H1 (cell line): ENCODE measurements at regions not wholly inside any gene's neighbourhood (a gene's known extent, or its start where the extent isn't known, plus 50 kb on each side); places are given as distances from the start of the nearest gene placed in this dataset.

Source experiments
- CTCF ChIA-PET: fragments of 300-600 bp; sonication (Branson Sonifier 250); formaldehyde crosslinking; loops from one replicate; lab custom pipeline; 2021; ENCODE audit not compliant: partially characterized antibody; lab: Charles Lee
- POLR2A ChIA-PET: fragments of 300-600 bp; sonication (Branson Sonifier 250); formaldehyde crosslinking; loops from one replicate; lab custom pipeline; 2021; ENCODE audit warnings: inconsistent platforms; ENCODE audit not compliant: partially characterized antibody; lab: Charles Lee
- DNase-seq, 2 experiments: peaks; one replicate each; pipeline versions ENCODE4 v3.0.0 to v3.0.0-alpha.2; 2010 to 2022; ENCODE audit warnings: low spot score in 2 of 2, low read depth in 1 of 2, mixed read lengths in 1 of 2
- FAIRE-seq: peaks from 2 replicates; lab custom pipeline; 2011; peaks lifted over from hg19 to GRCh38; lab: Jason Lieb, UNC
- H2AFZ ChIP-seq: 2 replicates; pipeline ENCODE4 v1.8.1; 2012; ENCODE audit warnings: low read length, inconsistent platforms
- H2AK5ac ChIP-seq: 2 replicates; pipeline ENCODE4 v1.6.1; 2013; ENCODE audit warnings: low read depth, low read length
- H2BK120ac ChIP-seq: replicated peaks from 2 replicates; pipeline ENCODE3; 2013; ENCODE audit warnings: low read depth, low read length, inconsistent platforms
- H2BK12ac ChIP-seq: 2 replicates; pipeline ENCODE4 v1.6.1; 2013; ENCODE audit warnings: low read depth, low read length
- H2BK15ac ChIP-seq: 2 replicates; pipeline ENCODE4 v1.6.1; 2013; ENCODE audit warnings: low read length
- H2BK20ac ChIP-seq: 2 replicates; pipeline ENCODE4 v1.6.1; 2013; ENCODE audit warnings: low read length
- H2BK5ac ChIP-seq: 2 replicates; pipeline ENCODE4 v1.6.1; 2013; ENCODE audit warnings: low read depth, low read length
- H3K14ac ChIP-seq: 2 replicates; pipeline ENCODE4 v1.6.1; 2013; ENCODE audit warnings: inconsistent platforms; ENCODE audit not compliant: insufficient read length
- H3K18ac ChIP-seq: 2 replicates; pipeline ENCODE4 v1.6.1; 2013; ENCODE audit warnings: low read length; ENCODE audit errors: extremely low read depth
- H3K23ac ChIP-seq: 2 replicates; pipeline ENCODE4 v1.6.1; 2013; ENCODE audit warnings: inconsistent platforms; ENCODE audit not compliant: insufficient read length
- H3K23me2 ChIP-seq: 2 replicates; pipeline ENCODE4 v1.6.1; 2013; ENCODE audit warnings: low read depth, low read length
- H3K27ac ChIP-seq: 2 replicates; pipeline ENCODE4 v1.6.1; 2011; ENCODE audit warnings: low read depth, low read length, inconsistent platforms
- H3K27me3 ChIP-seq, 4 experiments: replicated peaks in 1 of 4; 1 replicate in 1 of 4; 2 replicates in 3 of 4; pipeline versions ENCODE4 v1.6.1 to v1.8.1; 2011 to 2013; ENCODE audit warnings: low read length in 3 of 4, mild to moderate bottlenecking in 3 of 4, inconsistent platforms in 2 of 4, mixed read lengths in 2 of 4, moderate library complexity in 1 of 4; ENCODE audit not compliant: control insufficient read depth in 3 of 4, insufficient read depth in 3 of 4; ENCODE audit errors: extremely low read depth in 1 of 4
- H3K36me3 ChIP-seq, 4 experiments: 2 replicates each; pipeline versions ENCODE4 v1.6.1 to v1.8.1; 2011 to 2013; ENCODE audit warnings: mild to moderate bottlenecking in 4 of 4, low read length in 3 of 4, moderate library complexity in 2 of 4, control low read depth in 1 of 4, inconsistent platforms in 1 of 4; ENCODE audit not compliant: insufficient read depth in 4 of 4, control insufficient read depth in 2 of 4
- H3K4ac ChIP-seq: replicated peaks from 2 replicates; pipeline ENCODE3; 2013; ENCODE audit warnings: low read length, low read depth, mixed read lengths, inconsistent platforms; ENCODE audit not compliant: insufficient read length
- H3K4me1 ChIP-seq, 4 experiments: replicated peaks in 1 of 4; 1 replicate in 1 of 4; 2 replicates in 3 of 4; pipeline versions ENCODE4 v1.6.1 to v1.8.1; 2011 to 2013; ENCODE audit warnings: low read length in 3 of 4, inconsistent platforms in 2 of 4, mixed read lengths in 1 of 4; ENCODE audit not compliant: insufficient read depth in 4 of 4, control insufficient read depth in 3 of 4
- H3K4me2 ChIP-seq, 2 experiments: 2 replicates each; pipeline versions ENCODE4 v1.6.1 to v1.8.1; 2011 to 2013; ENCODE audit warnings: low read depth in 2 of 2, low read length in 2 of 2, control low read depth in 1 of 2, inconsistent platforms in 1 of 2, mild to moderate bottlenecking in 1 of 2; ENCODE audit not compliant: insufficient read depth in 1 of 2
- H3K4me3 ChIP-seq, 4 experiments: fragments of 200-600, 300-600 bp in 1 of 4; sonication (generic), shearing (Covaris generic), sonication (Bioruptor Twin) in 1 of 4; 2 replicates each; pipeline versions ENCODE4 v1.5.1 to v1.8.1; 2011 to 2016; ENCODE audit warnings: low read length in 4 of 4, low read depth in 3 of 4, control low read depth in 2 of 4, inconsistent platforms in 2 of 4, mild to moderate bottlenecking in 2 of 4, mixed read lengths in 1 of 4, moderate library complexity in 1 of 4; ENCODE audit not compliant: insufficient read depth in 2 of 4; ENCODE audit errors: extremely low read depth in 1 of 4
- H3K56ac ChIP-seq: replicated peaks from 2 replicates; pipeline ENCODE3; 2013; ENCODE audit warnings: low read depth, mild to moderate bottlenecking, mixed read lengths, low read length, inconsistent platforms; ENCODE audit not compliant: insufficient read length
- H3K79me1 ChIP-seq: 2 replicates; pipeline ENCODE4 v1.6.1; 2013; ENCODE audit warnings: low read depth, low read length, control low read depth
- H3K79me2 ChIP-seq, 2 experiments: 2 replicates each; pipeline versions ENCODE4 v1.6.1 to v1.8.1; 2012 to 2013; ENCODE audit warnings: low read length in 2 of 2, mild to moderate bottlenecking in 2 of 2, inconsistent platforms in 1 of 2; ENCODE audit not compliant: insufficient read depth in 2 of 2, control insufficient read depth in 1 of 2
- H3K9ac ChIP-seq, 4 experiments: replicated peaks in 1 of 4; 1 replicate in 1 of 4; 2 replicates in 3 of 4; pipeline versions ENCODE4 v1.6.1 to v1.8.1; 2011 to 2013; ENCODE audit warnings: low read depth in 3 of 4, low read length in 3 of 4, control low read depth in 2 of 4, mild to moderate bottlenecking in 2 of 4, moderate library complexity in 2 of 4, inconsistent platforms in 1 of 4; ENCODE audit errors: extremely low read depth in 1 of 4
- H3K9me3 ChIP-seq, 2 experiments: 2 replicates each; pipeline versions ENCODE4 v1.6.1 to v1.8.1; 2012 to 2013; ENCODE audit warnings: mild to moderate bottlenecking in 2 of 2, moderate library complexity in 2 of 2, control low read depth in 1 of 2, inconsistent platforms in 1 of 2, low read depth in 1 of 2, low read length in 1 of 2, mixed read lengths in 1 of 2; ENCODE audit not compliant: insufficient read depth in 2 of 2
- H4K20me1 ChIP-seq, 2 experiments: replicated peaks in 1 of 2; 2 replicates each; pipeline versions ENCODE3 to v1.8.1; 2011 to 2013; ENCODE audit warnings: inconsistent platforms in 2 of 2, low read length in 2 of 2, mild to moderate bottlenecking in 1 of 2; ENCODE audit not compliant: insufficient read depth in 2 of 2, control insufficient read depth in 1 of 2
- H4K5ac ChIP-seq: 2 replicates; pipeline ENCODE4 v1.6.1; 2013; ENCODE audit warnings: low read length, low read depth, mixed read lengths, inconsistent platforms; ENCODE audit not compliant: insufficient read length
- H4K8ac ChIP-seq: 2 replicates; pipeline ENCODE4 v1.8.0; 2013; ENCODE audit warnings: mild to moderate bottlenecking, moderate library complexity, low read length, inconsistent platforms; ENCODE audit not compliant: insufficient read depth; ENCODE audit errors: extremely low read depth
- H4K91ac ChIP-seq: replicated peaks from 2 replicates; pipeline ENCODE3; 2013; ENCODE audit warnings: low read length, mixed read lengths, inconsistent platforms; ENCODE audit not compliant: insufficient read length
- ATF3 ChIP-seq: IDR thresholded peaks from 2 replicates; pipeline ENCODE4 v1.6.1; 2011; ENCODE audit warnings: low read depth, mild to moderate bottlenecking, low read length; ENCODE audit not compliant: insufficient read depth
- CBX5 ChIP-seq: fragments of 300-800, 300-1000 bp; sonication (generic); IDR thresholded peaks from 2 replicates; pipeline ENCODE4 v1.7.1; 2016; ENCODE audit warnings: antibody characterized with exemption, low read length, low read depth
- CHD2 ChIP-seq: IDR thresholded peaks from 2 replicates; pipeline ENCODE4 v1.6.1; 2012; ENCODE audit warnings: low read length, improper control_type of control experiment
- EZH2 ChIP-seq: fragments of 200-600 bp; sonication (generic); IDR thresholded peaks from 2 replicates; pipeline ENCODE4 v1.7.1; 2012; ENCODE audit warnings: low read depth, mild to moderate bottlenecking, moderate library complexity, low read length, inconsistent platforms; ENCODE audit not compliant: severe bottlenecking
- FOSL1 ChIP-seq: IDR thresholded peaks from 2 replicates; pipeline ENCODE4 v1.6.1; 2011; ENCODE audit warnings: mild to moderate bottlenecking, low read depth, low read length, moderate library complexity; ENCODE audit not compliant: insufficient read depth
- HDAC6 ChIP-seq: IDR thresholded peaks from one replicate; pipeline ENCODE4 v1.7.1; 2012; ENCODE audit warnings: low read depth, mild to moderate bottlenecking, inconsistent platforms, low read length, moderate library complexity
- JUN ChIP-seq: IDR thresholded peaks from 2 replicates; pipeline ENCODE4 v1.6.1; 2011; ENCODE audit warnings: low read depth, mild to moderate bottlenecking, improper control_type of control experiment, low read length
- KDM4A ChIP-seq: IDR thresholded peaks from one replicate; pipeline ENCODE4 v1.7.1; 2012; ENCODE audit warnings: low read depth, mild to moderate bottlenecking, moderate library complexity, low read length, inconsistent platforms; ENCODE audit not compliant: severe bottlenecking
- KDM5A ChIP-seq: fragments of 200-600 bp; IDR thresholded peaks from 2 replicates; pipeline ENCODE4 v1.7.1; 2012; ENCODE audit warnings: mild to moderate bottlenecking, low read length, inconsistent platforms, mixed read lengths
- MAFK ChIP-seq: IDR thresholded peaks from 2 replicates; pipeline ENCODE4 v1.6.1; 2012; ENCODE audit warnings: low read depth, mild to moderate bottlenecking, improper control_type of control experiment, low read length
- RXRA ChIP-seq: IDR thresholded peaks from 2 replicates; pipeline ENCODE4 v1.6.1; 2011; ENCODE audit warnings: low read depth, mild to moderate bottlenecking, low read length, moderate library complexity; ENCODE audit not compliant: insufficient read depth
- SAP30 ChIP-seq: fragments of 300-600 bp; sonication (generic); IDR thresholded peaks from 2 replicates; pipeline ENCODE4 v1.7.1; 2012; ENCODE audit warnings: low read length, moderate library complexity, mild to moderate bottlenecking, inconsistent platforms; ENCODE audit not compliant: insufficient read depth, insufficient replicate concordance
- SIRT6 ChIP-seq: IDR thresholded peaks from one replicate; pipeline ENCODE4 v1.7.1; 2012; ENCODE audit warnings: low read length, inconsistent platforms
- SUZ12 ChIP-seq: fragments of 200-600 bp; sonication (generic); IDR thresholded peaks from 2 replicates; pipeline ENCODE4 v1.6.1; 2012; ENCODE audit warnings: mild to moderate bottlenecking, inconsistent platforms, low read length, moderate library complexity, mixed read lengths
- WGBS, 2 experiments: shearing (Covaris generic) in 1 of 2; methylation state at CpG; one replicate each; pipeline versions ENCODE4 v1.1.6 to v1.1.7; 2013 to 2015; ENCODE audit warnings: low lambda C conversion rate in 2 of 2, mixed read lengths in 2 of 2, inconsistent platforms in 1 of 2, low coverage in 1 of 2, missing lambda C conversion rate in 1 of 2; ENCODE audit not compliant: insufficient replicate concordance in 2 of 2, insufficient coverage in 1 of 2, insufficient read length in 1 of 2; ENCODE audit errors: extremely low coverage in 1 of 2, missing lambda C conversion rate in 1 of 2; 5-methylcytosine and 5-hydroxymethylcytosine counted together

- Histone ChIP-seq H3K14ac (no peak overlapping the region), H3K27me3 (no peaks in the 10 kb centered on the region), H3K4ac (no peak overlapping the region), H3K9ac (no peak overlapping the region), H3K27ac (no peak overlapping the region), H3K4me1 (peaks cover 3 to 10% (median 5%) of the 10 kb centered on the region in 4 experiments), H4K5ac (no peak overlapping the region), H2BK12ac (no peak overlapping the region), H3K36me3 (no peaks in the 10 kb centered on the region), H3K4me3 (no peak overlapping the region), H2AFZ (no peak overlapping the region), H2BK15ac (no peak overlapping the region), H2BK120ac (no peak overlapping the region), H4K91ac (no peak overlapping the region), H3K79me2 (no peaks in the 10 kb centered on the region), H2BK5ac (no peak overlapping the region), H2BK20ac (no peak overlapping the region), H2AK5ac (no peak overlapping the region), H3K18ac (no peak overlapping the region), H4K20me1 (no peaks in the 10 kb centered on the region), H3K23me2 (peaks cover 3% of the 10 kb centered on the region; the same call in 1 of the 2 replicates), H3K23ac (no peak overlapping the region), H4K8ac (no peak overlapping the region), H3K56ac (no peak overlapping the region), H3K79me1 (no peaks in the 10 kb centered on the region), H3K4me2 (no peak overlapping the region), H3K9me3 (no peaks in the 10 kb centered on the region)
- ChIA-PET CTCF (no interaction called here), POLR2A (no interaction called here)
- TF ChIP-seq KDM5A (no peak), FOSL1 (no peak), SIRT6 (no peak), HDAC6 (no peak), JUN (no peak), KDM4A (no peak), CBX5 (no peak), RXRA (no peak), EZH2 (no peak), SAP30 (no peak), ATF3 (no peak), SUZ12 (no peak), MAFK (no peak), CHD2 (no peak)
- WGBS, 2 experiments = 87% methylated on average over 4 of the region's 4 CpGs; no CpG with 5 or more reads in 1 of the 2 experiments
- no peak for FAIRE-seq
- DNase-seq = no peak
These were observed 63.7 kb upstream of the MRTFB start for GRCh38 chr16:14007450-14007849.
